HG03575 (cell line): ENCODE measurements at regions not wholly inside any gene's neighbourhood (a gene's known extent, or its start where the extent isn't known, plus 50 kb on each side); places are given as distances from the start of the nearest gene placed in this dataset.
"Not testable (repeated sequence)": the region's sequence is repeated elsewhere in the genome, so short reads cannot be mapped to it uniquely, and the experiment has no call there.

Experiments used
- ATAC-seq: cut with Tn5 transposase; IDR thresholded peaks from one replicate; pipeline ENCODE4 v1.9.1; 2021; ENCODE audit not compliant: unreplicated experiment, insufficient number of reproducible peaks, low FRiP score; ENCODE audit errors: extremely low read depth

GRCh38 chr20:30291064-30291379 is 966.4 kb upstream of the DEFB115 start:
- ATAC-seq: not testable (repeated sequence)

DNA sequence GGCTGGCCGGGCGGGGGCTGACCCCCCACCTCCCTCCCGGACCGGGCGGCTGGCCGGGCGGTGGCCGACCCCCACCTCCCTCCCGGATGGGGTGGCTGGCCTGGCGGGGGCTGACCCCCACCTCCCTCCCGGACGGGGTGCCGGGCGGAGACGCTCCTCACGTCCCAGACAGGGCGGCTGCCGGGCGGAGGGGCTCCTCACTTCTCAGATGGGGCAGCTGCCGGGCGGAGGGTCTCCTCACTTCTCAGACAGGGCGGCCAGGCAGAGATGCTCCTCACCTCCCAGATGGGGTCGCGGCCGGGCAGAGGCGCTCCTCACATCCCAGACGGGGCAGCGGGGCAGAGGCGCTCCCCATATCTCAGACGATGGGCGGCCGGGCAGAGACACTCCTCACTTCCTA is 965.8 kb upstream of the DEFB115 start:
- ATAC-seq: not testable (repeated sequence)

GRCh38 chr20:30295396-30295795 is 962.1 kb upstream of the DEFB115 start:
- not testable (repeated sequence) for ATAC-seq

DNA sequence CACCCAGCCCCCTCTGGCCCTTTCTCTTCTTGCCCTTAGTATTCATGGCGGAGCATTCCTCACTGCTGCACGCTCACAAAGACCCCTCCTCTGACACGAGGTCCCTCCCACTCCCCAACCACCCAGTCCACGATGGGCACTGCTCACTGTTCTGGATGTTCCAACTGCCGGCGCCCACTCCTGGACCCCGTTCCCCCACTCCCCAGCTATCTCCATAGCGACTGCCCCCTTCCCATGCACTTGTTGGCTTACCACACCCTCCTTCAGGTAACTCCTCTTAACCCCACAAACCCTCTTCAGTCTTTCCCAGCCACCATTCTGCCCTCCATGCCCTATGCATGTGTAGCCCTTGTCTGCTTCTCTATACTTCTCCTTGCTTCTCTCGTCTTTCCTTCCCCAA is 961.5 kb upstream of the DEFB115 start:
- ATAC-seq: not testable (repeated sequence)

DNA sequence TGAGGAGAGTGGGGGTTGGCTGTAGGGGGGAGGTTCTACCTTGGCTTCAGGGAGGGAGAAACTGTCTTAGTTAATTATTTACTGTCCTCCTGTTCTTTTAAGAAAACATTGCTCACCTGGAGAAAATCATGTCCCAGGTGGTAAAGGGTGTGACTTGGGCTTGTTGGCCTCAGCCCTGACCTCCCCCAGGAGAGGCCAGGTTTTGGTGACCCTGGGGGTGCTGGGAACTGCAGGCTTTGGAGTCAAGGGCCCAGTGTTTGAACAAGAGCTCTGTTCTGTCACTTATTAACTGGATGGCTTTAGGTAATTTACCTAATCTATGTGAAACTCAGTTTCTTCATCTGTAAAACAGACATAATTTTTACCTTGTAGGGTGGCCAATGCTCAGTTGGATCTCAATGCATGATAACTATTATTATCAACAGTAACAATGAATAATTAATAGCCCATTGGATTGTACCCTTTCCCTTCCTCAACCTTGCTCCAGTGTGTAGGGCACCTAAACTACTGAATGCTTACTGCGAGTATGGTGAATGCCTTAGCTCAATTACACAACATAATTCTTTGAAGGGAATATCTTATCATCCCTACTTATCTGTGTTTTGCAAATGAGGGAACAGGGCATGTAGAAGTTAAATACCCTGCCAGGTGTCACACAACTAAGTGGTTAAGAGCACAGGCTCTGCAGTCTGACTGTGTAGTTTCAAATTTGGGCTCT is 959.4 kb upstream of the DEFB115 start:
- ATAC-seq: not testable (repeated sequence)

DNA sequence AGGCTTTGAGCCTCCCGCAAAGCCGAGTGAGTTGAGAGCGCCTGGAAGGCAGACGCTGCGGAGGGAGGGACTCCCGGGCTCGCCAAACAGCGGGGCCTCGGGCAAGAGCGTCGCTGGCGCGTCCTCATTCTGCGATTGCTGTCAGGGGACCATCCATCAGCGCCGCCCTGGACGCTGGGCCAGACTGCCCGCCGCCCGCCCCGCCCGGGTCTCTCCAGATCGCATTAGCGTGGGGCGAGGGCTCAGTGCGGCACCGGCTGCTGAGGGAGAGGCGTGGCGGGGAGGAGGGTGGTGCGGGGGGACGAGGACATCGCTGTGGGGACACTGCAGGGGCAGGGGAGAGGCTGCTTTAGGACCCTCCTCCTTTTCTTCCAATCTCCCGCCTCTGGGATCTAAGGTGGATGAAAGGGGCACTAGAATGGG is 957.2 kb upstream of the DEFB115 start:
- not testable (repeated sequence) for ATAC-seq

GRCh38 chr20:30302786-30303185 is 954.7 kb upstream of the DEFB115 start:
- not testable (repeated sequence) for ATAC-seq

GRCh38 chr20:30309938-30310337 is 947.5 kb upstream of the DEFB115 start:
- not testable (repeated sequence) for ATAC-seq

GRCh38 chr20:30310385-30310784 is 947.1 kb upstream of the DEFB115 start:
- ATAC-seq: not testable (repeated sequence)

- ATAC-seq: not testable (repeated sequence)
These were observed 945.2 kb upstream of the DEFB115 start for GRCh38 chr20:30312220-30312619.

- ATAC-seq: not testable (repeated sequence)
These were observed 943.8 kb upstream of the DEFB115 start for GRCh38 chr20:30313660-30314059.

DNA sequence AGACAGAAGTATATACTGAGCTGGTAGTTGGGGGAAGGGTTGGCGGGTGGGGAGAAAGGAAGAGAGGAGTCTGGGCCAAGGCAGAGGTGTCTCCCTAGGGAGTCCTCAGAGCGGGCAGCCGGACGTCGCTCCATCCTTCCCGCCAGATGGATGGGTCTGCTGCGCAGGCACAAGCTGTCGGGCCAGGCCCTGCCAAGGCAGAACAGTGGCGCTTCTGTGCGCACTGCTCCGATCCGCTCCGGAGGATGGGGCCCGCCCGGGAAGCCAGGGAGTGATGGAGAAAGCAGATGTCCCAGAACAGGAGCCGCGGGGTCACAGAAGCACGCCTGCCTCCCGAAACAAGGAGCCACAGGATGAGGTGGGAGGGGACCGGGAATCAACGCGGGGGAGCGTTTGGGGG is 941.4 kb upstream of the DEFB115 start:
- not testable (repeated sequence) for ATAC-seq

- not testable (repeated sequence) for ATAC-seq
These were observed 940.7 kb upstream of the DEFB115 start for GRCh38 chr20:30316532-30317299.

DNA sequence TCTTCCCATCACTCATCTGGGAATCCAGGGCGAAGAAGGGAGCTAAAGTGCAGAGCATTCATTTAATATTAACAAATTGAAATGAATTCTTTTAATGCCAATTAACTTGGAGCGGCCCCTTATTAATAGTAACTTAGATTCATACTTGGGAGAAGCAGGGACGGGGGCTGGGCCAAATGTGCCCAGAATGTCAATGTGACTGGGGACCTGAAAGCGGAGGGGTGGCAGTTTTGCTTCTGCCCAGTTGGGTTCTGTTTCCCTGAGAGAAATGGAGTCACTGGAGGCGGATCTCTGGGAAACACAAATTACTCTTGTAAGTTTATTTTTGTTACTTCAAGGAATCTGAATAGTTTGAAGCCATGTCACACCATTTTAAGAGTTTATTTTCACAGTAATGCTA is 923.7 kb upstream of the DEFB115 start:
- ATAC-seq: not testable (repeated sequence)

DNA sequence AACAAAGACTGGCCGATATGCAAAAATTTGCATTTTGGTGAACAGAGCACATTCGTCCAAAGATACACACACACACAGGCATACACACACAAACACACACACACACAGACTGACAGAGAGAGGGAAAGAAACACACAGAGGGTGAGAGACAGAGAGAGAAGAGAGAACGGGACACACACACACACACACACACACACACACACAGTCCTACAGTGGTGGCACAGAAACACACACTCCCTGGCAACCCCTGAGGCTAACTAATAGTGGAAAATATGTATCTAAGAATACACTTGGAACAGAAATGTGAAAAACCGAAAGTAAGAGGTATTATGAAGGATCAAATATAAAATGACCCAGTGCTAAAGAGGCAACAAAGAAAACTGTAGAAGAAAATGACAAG is 919.9 kb upstream of the DEFB115 start:
- not testable (repeated sequence) for ATAC-seq

DNA sequence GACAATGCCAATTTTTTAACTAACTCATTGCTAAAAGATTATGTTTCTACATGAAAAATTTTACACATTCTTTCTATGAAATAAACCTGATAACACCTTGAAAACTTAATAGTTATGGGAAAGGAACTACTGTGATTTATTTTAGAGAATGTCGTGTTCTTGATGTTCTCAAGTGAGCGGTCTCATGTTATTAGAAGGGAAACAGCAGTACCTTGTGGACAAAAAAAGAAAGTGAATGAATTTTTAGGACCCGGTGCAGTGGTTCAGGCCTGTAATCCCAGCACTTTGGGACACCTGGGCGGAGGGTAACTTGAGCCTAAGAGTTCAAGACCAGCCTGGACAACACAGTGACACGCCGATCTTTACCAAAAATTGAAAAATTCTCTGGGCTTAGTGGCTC is 908.5 kb upstream of the DEFB115 start:
- ATAC-seq: not testable (repeated sequence)

- ATAC-seq: not testable (repeated sequence)
These were observed 900.5 kb upstream of the DEFB115 start for GRCh38 chr20:30356854-30357467.

GRCh38 chr20:30361756-30362155 is 895.7 kb upstream of the DEFB115 start:
- ATAC-seq: not testable (repeated sequence)

GRCh38 chr20:30376430-30376766 is 881.1 kb upstream of the DEFB115 start:
- not testable (repeated sequence) for ATAC-seq
